Pancreas (tissue), 10 donors: ENCODE measurements at regions not wholly inside any gene's neighbourhood (a gene's known extent, or its start where the extent isn't known, plus 50 kb on each side); places are given as distances from the start of the nearest gene placed in this dataset.

ENCODE experiments used
- ATAC-seq, 4 donors: fragments of 200-7000 bp; cut with Tn5 transposase; one replicate each; pipeline versions ENCODE4 v1.8.0 to v1.9.1; 2020; ENCODE audit warnings: mild to moderate bottlenecking in 4 of 4, moderate library complexity in 4 of 4
- DNase-seq, 6 donors: peaks; one replicate each; pipeline ENCODE4 v3.0.0-alpha.2; 2020
- FAIRE-seq: peaks from 2 replicates; lab custom pipeline; 2012; peaks lifted over from hg19 to GRCh38; lab: Jason Lieb, UNC
- H3K27ac ChIP-seq, 4 donors: fragments of 200-600 bp; sonication (generic); 1 replicate in 3 of 4; 2 replicates in 1 of 4; pipeline versions ENCODE4 v1.5.0 to v1.8.0; 2020
- H3K27me3 ChIP-seq, 4 donors: fragments of 200-600 bp; one replicate each; pipeline ENCODE4 v1.8.0; 2021
- H3K36me3 ChIP-seq, 3 donors: fragments of 200-600 bp; sonication (generic) in 1 of 3; one replicate each; pipeline versions ENCODE4 v1.5.0 to v1.8.0; 2020 to 2021
- H3K4me1 ChIP-seq, 3 donors: fragments of 200-600 bp; one replicate each; pipeline ENCODE4 v1.8.0; 2021
- H3K4me3 ChIP-seq, 4 donors: fragments of 200-600 bp; sonication (generic) in 2 of 4; one replicate each; pipeline versions ENCODE4 v1.5.0 to v1.8.0; 2020 to 2021
- H3K9me3 ChIP-seq, 4 donors: fragments of 200-600 bp; one replicate each; pipeline ENCODE4 v1.8.0; 2021
- WGBS, 2 donors: extraction: QIAGEN DNeasy Blood & Tissue Kit; methylation state at CpG; one replicate each; pipeline ENCODE4 v1.1.7; 2013; 5-methylcytosine and 5-hydroxymethylcytosine counted together
- intact Hi-C, 3 donors: fragments of 100-400 bp; cut with DNase I; formaldehyde crosslinking; loops; one replicate each; pipeline versions ENCODE4 v1.11.1 to v1.14.2; 2022
- TF ChIP-seq, protein P1 (sequence below), 4 donors: fragments of 200-600 bp; sonication (generic) in 3 of 4; IDR thresholded peaks; one replicate each; pipeline versions ENCODE4 v1.5.0 to v1.8.0; 2021; ENCODE audit warnings: antibody characterized with exemption in 4 of 4
- donor health status: healthy with polysubstance abuse.
- donor health status: DM: no; HTN: no; CAD: no; lungs with moderate emphysema.
- donor health status: DM: no; HTN: no; CAD: no.
- donor health status: control.
- donor health status: control.
- donor health status: Bipolar disorder and iron deficiency.
- donor health status: DM: yes; HTN: yes; CAD: no.
- donor health status: DM: no; HTN: no; CAD: no.
- donor health status: DM: no; HTN: no; CAD: no.
- donor health status: DM: yes; HTN: yes; CAD: no.

DNA sequence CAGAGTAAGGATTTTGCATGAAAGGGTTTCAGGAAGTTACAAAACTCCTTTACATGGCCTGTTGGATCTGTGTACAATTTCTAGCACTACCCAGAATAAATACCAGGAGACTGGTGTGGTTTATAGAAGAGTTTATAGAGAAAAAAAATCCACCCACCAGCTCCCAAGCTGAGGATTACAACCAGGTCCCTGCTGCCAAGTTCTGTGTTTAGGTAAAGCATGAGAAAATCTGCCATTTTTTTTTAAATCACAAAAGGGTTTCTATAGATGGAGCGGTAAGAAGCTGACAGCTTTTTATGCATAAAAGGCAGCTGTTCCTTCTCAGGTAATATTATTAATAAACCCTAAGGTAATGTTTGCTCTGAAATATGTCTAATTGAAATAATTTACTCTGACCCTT is 545.4 kb upstream of the ZEB2 start:
- WGBS, 2 donors = 96 to 97% methylated on average over 1 of the region's 1 CpG
- H3K27me3 ChIP-seq = no peaks in the 10 kb centered on the region
- FAIRE-seq (no peak), ATAC-seq (no peak), DNase-seq (no peak)
- no peak overlapping the region for H3K4me3 ChIP-seq
- no peaks in the 10 kb centered on the region for H3K4me1 ChIP-seq
- H3K36me3 ChIP-seq = no peaks in the 10 kb centered on the region
- H3K27ac ChIP-seq = no peak overlapping the region
- TF ChIP-seq, protein P1, sequence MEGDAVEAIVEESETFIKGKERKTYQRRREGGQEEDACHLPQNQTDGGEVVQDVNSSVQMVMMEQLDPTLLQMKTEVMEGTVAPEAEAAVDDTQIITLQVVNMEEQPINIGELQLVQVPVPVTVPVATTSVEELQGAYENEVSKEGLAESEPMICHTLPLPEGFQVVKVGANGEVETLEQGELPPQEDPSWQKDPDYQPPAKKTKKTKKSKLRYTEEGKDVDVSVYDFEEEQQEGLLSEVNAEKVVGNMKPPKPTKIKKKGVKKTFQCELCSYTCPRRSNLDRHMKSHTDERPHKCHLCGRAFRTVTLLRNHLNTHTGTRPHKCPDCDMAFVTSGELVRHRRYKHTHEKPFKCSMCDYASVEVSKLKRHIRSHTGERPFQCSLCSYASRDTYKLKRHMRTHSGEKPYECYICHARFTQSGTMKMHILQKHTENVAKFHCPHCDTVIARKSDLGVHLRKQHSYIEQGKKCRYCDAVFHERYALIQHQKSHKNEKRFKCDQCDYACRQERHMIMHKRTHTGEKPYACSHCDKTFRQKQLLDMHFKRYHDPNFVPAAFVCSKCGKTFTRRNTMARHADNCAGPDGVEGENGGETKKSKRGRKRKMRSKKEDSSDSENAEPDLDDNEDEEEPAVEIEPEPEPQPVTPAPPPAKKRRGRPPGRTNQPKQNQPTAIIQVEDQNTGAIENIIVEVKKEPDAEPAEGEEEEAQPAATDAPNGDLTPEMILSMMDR (IDR thresholded peaks at IDR 0.05) = no peak
- intact Hi-C loops = no loop called here
- no peaks in the 10 kb centered on the region for H3K9me3 ChIP-seq

DNA sequence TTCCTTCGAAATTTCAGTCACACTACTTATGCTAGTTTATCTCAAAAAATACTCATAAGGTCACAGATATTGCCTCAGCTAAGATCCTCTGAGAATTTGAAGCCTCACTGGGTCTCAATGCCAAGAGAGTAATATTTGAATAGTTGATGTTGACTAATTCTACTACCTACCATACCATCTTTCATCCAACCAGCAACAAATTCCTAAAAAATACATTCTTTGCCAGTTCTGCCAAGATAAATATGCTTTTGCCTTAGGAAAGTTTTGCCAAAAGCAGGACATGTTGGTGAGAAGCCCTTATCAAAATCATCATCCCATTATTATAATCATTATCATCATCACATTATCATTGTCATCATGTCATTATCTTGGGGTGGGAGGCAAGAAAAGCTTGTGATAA is 544.6 kb upstream of the ZEB2 start:
- no peak for FAIRE-seq
- ATAC-seq = no peak

DNA sequence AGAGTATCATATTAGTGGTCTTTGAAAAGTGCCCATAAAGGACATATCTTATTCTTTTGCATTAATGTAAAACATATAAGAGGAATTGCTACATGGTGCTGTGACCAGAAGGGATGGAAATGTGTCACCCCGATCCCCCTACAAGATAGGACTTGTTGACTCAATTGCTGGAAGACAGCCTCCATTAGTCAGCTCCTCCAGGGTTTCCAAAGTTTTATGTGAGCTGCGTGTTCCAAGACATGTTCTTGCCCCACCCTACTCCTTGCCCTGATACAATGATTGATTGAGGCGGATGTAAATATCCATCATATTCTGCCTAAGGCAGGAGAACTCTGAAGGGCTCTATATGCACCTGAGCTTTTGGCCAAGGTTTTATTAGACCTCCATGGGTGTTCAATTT is 541.0 kb upstream of the ZEB2 start:
- H3K27ac ChIP-seq = no peak overlapping the region
- no peaks in the 10 kb centered on the region for H3K36me3 ChIP-seq
- FAIRE-seq = no peak
- H3K27me3 ChIP-seq = no peaks in the 10 kb centered on the region
- TF ChIP-seq, protein P1 (IDR thresholded peaks at IDR 0.05) = no peak
- H3K4me1 ChIP-seq = no peaks in the 10 kb centered on the region
- ATAC-seq = no peak
- DNase-seq = no peak
- no peaks in the 10 kb centered on the region for H3K9me3 ChIP-seq
- H3K4me3 ChIP-seq = no peak overlapping the region
- intact Hi-C loops = no loop called here
- WGBS, 2 donors = 92 to 96% methylated on average over 3 of the region's 3 CpGs

More for the DNA sequence above, 544.6 kb upstream of the ZEB2 start:
- TF ChIP-seq, protein P1 (IDR thresholded peaks at IDR 0.05) = no peak
- H3K4me3 ChIP-seq = no peak overlapping the region
- no peaks in the 10 kb centered on the region for H3K27me3 ChIP-seq
- intact Hi-C loops = no loop called here
- 54 to 63% methylated on average over 1 of the region's 1 CpG for WGBS, 2 donors
- DNase-seq = no peak
- H3K36me3 ChIP-seq = no peaks in the 10 kb centered on the region
- H3K27ac ChIP-seq = no peak overlapping the region
- H3K9me3 ChIP-seq = no peaks in the 10 kb centered on the region
- H3K4me1 ChIP-seq = no peaks in the 10 kb centered on the region

DNA sequence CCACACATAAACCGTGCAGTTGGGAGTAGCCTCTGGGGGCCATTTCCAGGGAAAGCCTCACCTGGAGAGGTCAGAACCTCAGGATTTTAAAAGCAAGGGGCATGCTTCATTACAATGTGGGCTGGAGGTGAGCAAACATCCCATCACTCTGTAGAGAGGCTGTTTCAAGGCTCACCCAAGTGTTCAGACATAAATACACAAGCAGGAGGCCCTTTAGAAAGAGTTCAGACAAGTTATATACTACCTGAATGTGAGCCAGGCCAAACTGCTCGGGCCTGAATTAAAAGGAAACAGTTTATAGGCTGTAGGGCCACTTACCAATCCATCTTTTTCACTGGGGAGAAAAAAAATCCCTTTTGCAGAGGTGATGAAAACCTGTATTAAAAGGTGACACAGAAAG is 540.0 kb upstream of the ZEB2 start:
- Histone ChIP-seq H3K9me3 (no peaks in the 10 kb centered on the region), H3K27me3 (no peaks in the 10 kb centered on the region), H3K36me3 (no peaks in the 10 kb centered on the region), H3K4me3 (no peak overlapping the region), H3K27ac (no peak overlapping the region), H3K4me1 (no peaks in the 10 kb centered on the region)
- ATAC-seq (no peak), DNase-seq (no peak), FAIRE-seq (no peak)
- TF ChIP-seq, protein P1 (IDR thresholded peaks at IDR 0.05) = no peak
- intact Hi-C loops = no loop called here
- WGBS, 2 donors = 71 to 72% methylated on average over 2 of the region's 2 CpGs

DNA sequence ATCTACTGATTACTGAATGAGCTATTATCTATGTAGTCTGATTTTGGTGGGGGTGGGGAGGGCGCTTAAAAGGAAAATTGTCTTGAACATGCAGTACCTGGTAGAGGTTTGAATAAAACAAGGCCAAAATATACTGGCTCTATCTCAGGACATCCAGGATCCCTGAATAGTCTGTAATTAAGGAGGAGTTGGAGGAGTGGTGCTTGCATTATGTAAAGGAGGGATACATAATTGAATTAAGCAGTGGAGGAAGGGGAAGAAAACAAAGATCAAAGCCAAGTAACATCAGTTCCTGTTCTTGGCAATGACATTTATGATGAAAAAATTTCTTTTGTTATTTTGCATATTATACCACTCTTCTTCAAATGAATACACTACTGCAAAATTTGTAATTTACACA is 539.4 kb upstream of the ZEB2 start:
- no peak for DNase-seq
- intact Hi-C loops = no loop called here
- no peak for FAIRE-seq
- no peak overlapping the region for H3K27ac ChIP-seq
- ATAC-seq = no peak
- no peak overlapping the region for H3K4me3 ChIP-seq
- H3K36me3 ChIP-seq = no peaks in the 10 kb centered on the region
- 94 to 96% methylated on average over 1 of the region's 1 CpG for WGBS, 2 donors
- no peaks in the 10 kb centered on the region for H3K4me1 ChIP-seq
- no peaks in the 10 kb centered on the region for H3K27me3 ChIP-seq
- H3K9me3 ChIP-seq = no peaks in the 10 kb centered on the region
- TF ChIP-seq, protein P1 (IDR thresholded peaks at IDR 0.05) = no peak
